HT-29 (cell line): ENCODE measurements at regions not wholly inside any gene's neighbourhood (a gene's known extent, or its start where the extent isn't known, plus 50 kb on each side); places are given as distances from the start of the nearest gene placed in this dataset.
"Not testable (repeated sequence)": the region's sequence is repeated elsewhere in the genome, so short reads cannot be mapped to it uniquely, and the experiment has no call there.

Source experiments
- DNase-seq: peaks from one replicate; pipeline ENCODE4 v3.0.0-alpha.2; 2015; ENCODE audit warnings: low spot score

- no peak for DNase-seq
These were observed 138.1 kb downstream of the SCG2 start for GRCh38 chr2:223464071-223464470.

GRCh38 chr2:223465793-223466192 is 136.4 kb downstream of the SCG2 start:
- no peak for DNase-seq

GRCh38 chr2:223467196-223467595 is 135.0 kb downstream of the SCG2 start:
- no peak for DNase-seq

GRCh38 chr2:223469270-223470046 is 132.7 kb downstream of the SCG2 start:
- no peak for DNase-seq

GRCh38 chr2:223470602-223471001 is 131.6 kb downstream of the SCG2 start:
- no peak for DNase-seq

- DNase-seq = no peak
These were observed 129.4 kb downstream of the SCG2 start for GRCh38 chr2:223472771-223473170.

- DNase-seq = no peak
These were observed 127.3 kb downstream of the SCG2 start for GRCh38 chr2:223474893-223475292.

- no peak for DNase-seq
These were observed 126.3 kb downstream of the SCG2 start for GRCh38 chr2:223475901-223476300.

GRCh38 chr2:223477318-223477717 is 124.8 kb downstream of the SCG2 start:
- no peak for DNase-seq

GRCh38 chr2:223481486-223481885 is 120.7 kb downstream of the SCG2 start:
- no peak for DNase-seq

GRCh38 chr2:223486751-223487150 is 115.4 kb downstream of the SCG2 start:
- no peak for DNase-seq

- no peak for DNase-seq
These were observed 114.8 kb downstream of the SCG2 start for GRCh38 chr2:223487214-223487846.

GRCh38 chr2:223488814-223489213 is 113.3 kb downstream of the SCG2 start:
- DNase-seq = no peak

- DNase-seq = no peak
These were observed 107.7 kb downstream of the SCG2 start for GRCh38 chr2:223494496-223494895.

GRCh38 chr2:223494942-223495341 is 107.2 kb downstream of the SCG2 start:
- no peak for DNase-seq

- not testable (repeated sequence) for DNase-seq
These were observed 105.3 kb downstream of the SCG2 start for GRCh38 chr2:223496853-223497252.

GRCh38 chr2:223500709-223501108 is 101.5 kb downstream of the SCG2 start:
- DNase-seq = no peak

- DNase-seq = no peak
These were observed 100.5 kb downstream of the SCG2 start for GRCh38 chr2:223501641-223502040.

GRCh38 chr2:223503746-223504145 is 98.4 kb downstream of the SCG2 start:
- DNase-seq = no peak

- DNase-seq = no peak
These were observed 93.8 kb downstream of the SCG2 start for GRCh38 chr2:223508372-223508771.

- no peak for DNase-seq
These were observed 91.4 kb downstream of the SCG2 start for GRCh38 chr2:223510713-223511112.

- DNase-seq = no peak
These were observed 91.0 kb downstream of the SCG2 start for GRCh38 chr2:223511168-223511567.

- no peak for DNase-seq
These were observed 88.2 kb downstream of the SCG2 start for GRCh38 chr2:223513771-223514455.
